ENCODE measurements at regions not wholly inside any gene's neighbourhood (a gene's known extent, or its start where the extent isn't known, plus 50 kb on each side); places are given as distances from the start of the nearest gene placed in this dataset.

DNA sequence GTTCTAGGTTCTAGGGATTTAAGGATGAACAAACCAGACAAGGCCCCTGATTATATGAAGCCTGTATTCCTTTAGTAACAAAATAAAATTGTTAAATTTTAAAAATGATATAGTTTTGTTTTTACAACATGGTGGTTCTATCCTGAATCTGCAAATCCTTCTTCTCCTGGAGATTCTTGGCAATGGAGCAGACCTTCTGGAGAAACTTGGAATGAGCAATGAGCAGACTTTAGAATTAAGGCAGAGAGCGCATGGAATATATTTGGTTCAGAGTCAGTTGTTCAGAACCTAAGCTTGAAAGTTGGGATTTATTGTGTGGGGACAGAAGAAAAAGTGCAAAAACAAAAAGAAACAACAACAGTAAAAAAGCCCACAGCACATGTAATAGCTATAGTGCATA lies 381.1 kb downstream of the ADGRL2 start:
- H3K4me3 ChIP-seq (ENCODE audit: low read depth, low read length), result no peak overlapping the region
- no peak for DNase-seq (ENCODE audit: low read depth)
- no peak for TF ChIP-seq CTCF (IDR thresholded peaks at IDR 0.05; ENCODE audit: low read depth, low read length)
- TF ChIP-seq POLR2A (IDR thresholded peaks at IDR 0.05; ENCODE audit: extremely low read depth, insufficient read length), result no peak
- no peak for TF ChIP-seq MYC (IDR thresholded peaks at IDR 0.05; ENCODE audit: low read depth, low read length)
- no peak for TF ChIP-seq MAX (IDR thresholded peaks at IDR 0.05; ENCODE audit: low read depth, low read length)

- DNase-seq (ENCODE audit: low read depth), result no peak
- TF ChIP-seq CTCF (IDR thresholded peaks at IDR 0.05; ENCODE audit: low read depth, low read length) (no peak), POLR2A (IDR thresholded peaks at IDR 0.05; ENCODE audit: extremely low read depth, insufficient read length) (no peak), MYC (IDR thresholded peaks at IDR 0.05; ENCODE audit: low read depth, low read length) (no peak), MAX (IDR thresholded peaks at IDR 0.05; ENCODE audit: low read depth, low read length) (no peak)
- H3K4me3 ChIP-seq (ENCODE audit: low read depth, low read length), result no peak overlapping the region
Measured at GRCh38 chr1:82179131-82179530, 378.4 kb downstream of the ADGRL2 start.

- no peak for TF ChIP-seq POLR2A (IDR thresholded peaks at IDR 0.05; ENCODE audit: extremely low read depth, insufficient read length)
- no peak for TF ChIP-seq MAX (IDR thresholded peaks at IDR 0.05; ENCODE audit: low read depth, low read length)
- TF ChIP-seq MYC (IDR thresholded peaks at IDR 0.05; ENCODE audit: low read depth, low read length), result no peak
- TF ChIP-seq CTCF (IDR thresholded peaks at IDR 0.05; ENCODE audit: low read depth, low read length), result no peak
- DNase-seq (ENCODE audit: low read depth), result no peak
- no peak overlapping the region for H3K4me3 ChIP-seq (ENCODE audit: low read depth, low read length)
Measured at GRCh38 chr1:82177192-82177591, 376.5 kb downstream of the ADGRL2 start.

GRCh38 chr1:82171955-82172354 lies 371.2 kb downstream of the ADGRL2 start:
- no peak overlapping the region for H3K4me3 ChIP-seq (ENCODE audit: low read depth, low read length)
- TF ChIP-seq MYC (IDR thresholded peaks at IDR 0.05; ENCODE audit: low read depth, low read length), result no peak
- no peak for DNase-seq (ENCODE audit: low read depth)

GRCh38 chr1:82168482-82168881 lies 367.7 kb downstream of the ADGRL2 start:
- no peak for DNase-seq (ENCODE audit: low read depth)
- H3K4me3 ChIP-seq (ENCODE audit: low read depth, low read length), result no peak overlapping the region
- TF ChIP-seq CTCF (IDR thresholded peaks at IDR 0.05; ENCODE audit: low read depth, low read length) (no peak), POLR2A (IDR thresholded peaks at IDR 0.05; ENCODE audit: extremely low read depth, insufficient read length) (no peak), MAX (IDR thresholded peaks at IDR 0.05; ENCODE audit: low read depth, low read length) (no peak), MYC (IDR thresholded peaks at IDR 0.05; ENCODE audit: low read depth, low read length) (no peak)

DNA sequence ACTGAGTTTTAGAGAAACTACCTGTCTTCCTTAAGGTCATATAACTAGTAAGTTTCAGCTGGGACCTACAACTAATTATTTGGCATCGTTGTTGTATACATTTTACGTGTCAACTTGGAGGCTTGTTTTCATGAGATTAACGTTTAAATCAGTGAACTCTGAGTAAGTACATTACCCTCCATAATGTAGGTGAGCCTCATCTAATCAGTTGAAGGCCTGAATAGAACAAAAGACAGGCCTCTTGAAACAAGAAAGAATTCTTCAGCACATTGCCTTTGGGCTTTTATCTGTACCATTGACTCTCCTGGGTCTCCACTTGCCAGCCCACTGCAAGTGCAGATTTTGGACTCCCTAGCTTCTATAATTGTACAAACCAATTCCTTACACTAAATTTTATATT lies 364.6 kb downstream of the ADGRL2 start:
- DNase-seq (ENCODE audit: low read depth), result no peak

More for the DNA sequence above, 364.6 kb downstream of the ADGRL2 start:
- H3K4me3 ChIP-seq (ENCODE audit: low read depth, low read length), result no peak overlapping the region
- TF ChIP-seq CTCF (IDR thresholded peaks at IDR 0.05; ENCODE audit: low read depth, low read length) (no peak), MAX (IDR thresholded peaks at IDR 0.05; ENCODE audit: low read depth, low read length) (no peak), POLR2A (IDR thresholded peaks at IDR 0.05; ENCODE audit: extremely low read depth, insufficient read length) (no peak), MYC (IDR thresholded peaks at IDR 0.05; ENCODE audit: low read depth, low read length) (no peak)

Measured in NB4 (cell line).